HCT116 (cell line): ENCODE measurements at regions not wholly inside any gene's neighbourhood (a gene's known extent, or its start where the extent isn't known, plus 50 kb on each side); places are given as distances from the start of the nearest gene placed in this dataset.

Experiments used
- ATAC-seq: fragments of 200-7000 bp; cut with Tn5 transposase; 2 replicates; pipeline ENCODE4 v1.9.1; 2020; ENCODE audit warnings: mild to moderate bottlenecking, moderate library complexity
- BruUV-seq: library from RNA; stranded (reverse); fragments of 400-500 nt; replicated peaks from 2 replicates; lab custom pipeline; 2021; lab: Mats Ljungman, UMichigan
- CTCF ChIA-PET: fragments of 300-600 bp; sonication (Branson Sonifier 250); formaldehyde crosslinking; loops from one replicate; lab custom pipeline; 2021; ENCODE audit warnings: antibody characterized with exemption; lab: Charles Lee
- POLR2A ChIA-PET: fragments of 300-600, 350-600 bp; sonication (Branson Sonifier 250); formaldehyde crosslinking; loops from one replicate; lab custom pipeline; 2021; ENCODE audit warnings: antibody characterized with exemption; lab: Charles Lee
- RAD21 ChIA-PET, 2 experiments: fragments of 300-600 bp; sonication (Branson Sonifier 250); formaldehyde crosslinking; loops; one replicate each; lab custom pipeline; 2023; ENCODE audit warnings: low total read pairs in 2 of 2; ENCODE audit not compliant: uncharacterized antibody in 2 of 2, unreplicated experiment in 2 of 2, low non-redundant PET in 1 of 2; lab: Charles Lee
- DNase-seq: peaks from one replicate; pipeline ENCODE4 v3.0.0-alpha.2; 2010; ENCODE audit warnings: low read depth, low spot score
- H2AFZ ChIP-seq: fragments of 200-600 bp; shearing (Covaris generic), sonication (generic); 2 replicates; pipeline ENCODE4 v1.6.1; 2017; ENCODE audit warnings: low read depth, mixed run types, mixed read lengths, antibody characterized with exemption, low read length; ENCODE audit not compliant: poor library complexity, severe bottlenecking
- H3K27ac ChIP-seq: 2 replicates; pipeline ENCODE4 v1.5.1; 2012; ENCODE audit warnings: low read depth, low read length
- H3K27me3 ChIP-seq: fragments of 200-600 bp; sonication (generic); 2 replicates; pipeline ENCODE4 v1.6.1; 2016; ENCODE audit warnings: mixed run types, low read length, mixed read lengths; ENCODE audit not compliant: insufficient read depth
- H3K36me3 ChIP-seq, 2 experiments: fragments of 200-500 bp in 1 of 2; fragments of 200-600 bp in 1 of 2; sonication (Bioruptor generic) in 1 of 2; sonication (generic) in 1 of 2; 2 replicates each; pipeline versions ENCODE4 v1.5.1 to v1.6.1; 2014 to 2016; ENCODE audit warnings: low read length in 2 of 2, inconsistent platforms in 1 of 2, mixed read lengths in 1 of 2, mixed run types in 1 of 2; ENCODE audit not compliant: insufficient read depth in 2 of 2, control insufficient read depth in 1 of 2
- H3K4me1 ChIP-seq, 2 experiments: fragments of 200-600 bp in 1 of 2; sonication (generic) in 1 of 2; 2 replicates each; pipeline versions ENCODE4 v1.5.1 to v1.6.1; 2012 to 2017; ENCODE audit warnings: low read length in 2 of 2, inconsistent platforms in 1 of 2, mild to moderate bottlenecking in 1 of 2, mixed read lengths in 1 of 2, mixed run types in 1 of 2, moderate library complexity in 1 of 2; ENCODE audit not compliant: insufficient read depth in 2 of 2, control insufficient read depth in 1 of 2
- H3K4me2 ChIP-seq: fragments of 200-600 bp; sonication (generic); 2 replicates; pipeline ENCODE4 v1.6.1; 2017; ENCODE audit warnings: mixed run types, low read length, mixed read lengths
- H3K4me3 ChIP-seq, 2 experiments: fragments of 200-600 bp in 1 of 2; sonication (generic) in 1 of 2; replicated peaks in 1 of 2; 2 replicates each; pipeline ENCODE4 v1.5.1; 2011 to 2016; ENCODE audit warnings: low read length in 2 of 2, control low read depth in 1 of 2, low read depth in 1 of 2, mild to moderate bottlenecking in 1 of 2, mixed read lengths in 1 of 2, mixed run types in 1 of 2
- H3K79me2 ChIP-seq: fragments of 200-600 bp; sonication (generic); 2 replicates; pipeline ENCODE4 v1.6.1; 2017; ENCODE audit warnings: mild to moderate bottlenecking, mixed run types, low read length, moderate library complexity, mixed read lengths; ENCODE audit not compliant: insufficient read depth
- H3K9ac ChIP-seq: fragments of 200-600 bp; sonication (generic); 2 replicates; pipeline ENCODE4 v1.6.1; 2016; ENCODE audit warnings: low read length, mixed read lengths
- H3K9me2 ChIP-seq: fragments of 200-600 bp; sonication (generic), shearing (Covaris generic); 2 replicates; pipeline ENCODE4 v1.6.1; 2017; ENCODE audit warnings: mixed run types, mild to moderate bottlenecking, moderate library complexity; ENCODE audit not compliant: insufficient read depth
- H3K9me3 ChIP-seq, 2 experiments: fragments of 200-500 bp in 1 of 2; fragments of 200-600 bp in 1 of 2; sonication (Bioruptor generic) in 1 of 2; sonication (generic) in 1 of 2; 2 replicates each; pipeline ENCODE4 v1.6.1; 2014 to 2017; ENCODE audit warnings: low read length in 2 of 2, mixed read lengths in 2 of 2, inconsistent platforms in 1 of 2, low read depth in 1 of 2, mild to moderate bottlenecking in 1 of 2, mixed run types in 1 of 2, moderate library complexity in 1 of 2; ENCODE audit not compliant: control insufficient read depth in 1 of 2, insufficient read depth in 1 of 2
- H4K20me1 ChIP-seq: fragments of 200-600 bp; sonication (generic), shearing (Covaris generic); 2 replicates; pipeline ENCODE4 v1.6.1; 2017; ENCODE audit warnings: mixed run types, mild to moderate bottlenecking, moderate library complexity; ENCODE audit not compliant: insufficient read depth
- CTCF ChIP-seq, 3 experiments: fragments of 200-600 bp in 1 of 3; sonication (generic) in 1 of 3; IDR thresholded peaks in 2 of 3; conservative IDR thresholded peaks in 1 of 3; 2 replicates each; pipeline ENCODE4 v1.5.1; 2012 to 2017; ENCODE audit warnings: low read depth in 2 of 3, low read length in 2 of 3, antibody characterized with exemption in 1 of 3, borderline replicate concordance in 1 of 3, control low read depth in 1 of 3, mild to moderate bottlenecking in 1 of 3, mixed read lengths in 1 of 3, mixed run types in 1 of 3, moderate library complexity in 1 of 3; ENCODE audit not compliant: insufficient read depth in 1 of 3
- EGR1 ChIP-seq: IDR thresholded peaks from 2 replicates; pipeline ENCODE4 v1.6.1; 2012; ENCODE audit warnings: low read depth
- ELF1 ChIP-seq: IDR thresholded peaks from 2 replicates; pipeline ENCODE4 v1.6.1; 2012; ENCODE audit warnings: low read depth, borderline replicate concordance
- EZH2phosphoT487 ChIP-seq: fragments of 200-600 bp; IDR thresholded peaks from 2 replicates; pipeline ENCODE4 v1.6.1; 2018; ENCODE audit warnings: antibody characterized with exemption, borderline replicate concordance
- FOSL1 ChIP-seq: IDR thresholded peaks from 2 replicates; pipeline ENCODE4 v1.6.1; 2012; ENCODE audit warnings: low read depth
- MAX ChIP-seq: IDR thresholded peaks from 2 replicates; pipeline ENCODE4 v1.6.1; 2012
- POLR2A ChIP-seq: IDR thresholded peaks from 2 replicates; pipeline ENCODE4 v1.7.0; 2011; ENCODE audit warnings: borderline replicate concordance; ENCODE audit not compliant: insufficient read depth, insufficient read length; ENCODE audit errors: extremely low read depth
- POLR2AphosphoS5 ChIP-seq: IDR thresholded peaks from 2 replicates; pipeline ENCODE4 v1.6.1; 2011; ENCODE audit warnings: mild to moderate bottlenecking, low read depth, low read length, moderate library complexity
- SP1 ChIP-seq: IDR thresholded peaks from 2 replicates; pipeline ENCODE4 v1.6.1; 2012; ENCODE audit warnings: low read depth
- YY1 ChIP-seq: IDR thresholded peaks from 2 replicates; pipeline ENCODE4 v1.6.1; 2011; ENCODE audit warnings: low read length, low read depth, moderate library complexity, mild to moderate bottlenecking; ENCODE audit not compliant: insufficient replicate concordance; ENCODE audit errors: extremely low read depth
- ZNF274 ChIP-seq: fragments of 200-500 bp; sonication (Bioruptor generic); IDR thresholded peaks from 2 replicates; pipeline ENCODE4 v1.6.1; 2014; ENCODE audit warnings: mild to moderate bottlenecking, low read depth, low read length, inconsistent platforms
- intact Hi-C: fragments of 100-400 bp; cut with micrococcal nuclease; formaldehyde crosslinking; loops from 2 replicates; pipeline ENCODE4 v1.10.0; 2022
- TF ChIP-seq, protein P1 (sequence below): IDR thresholded peaks from 2 replicates; pipeline ENCODE4 v1.6.1; 2012
- TF ChIP-seq, protein P2 (sequence below): IDR thresholded peaks from 2 replicates; pipeline ENCODE4 v1.6.1; 2012; ENCODE audit warnings: low read depth

DNA sequence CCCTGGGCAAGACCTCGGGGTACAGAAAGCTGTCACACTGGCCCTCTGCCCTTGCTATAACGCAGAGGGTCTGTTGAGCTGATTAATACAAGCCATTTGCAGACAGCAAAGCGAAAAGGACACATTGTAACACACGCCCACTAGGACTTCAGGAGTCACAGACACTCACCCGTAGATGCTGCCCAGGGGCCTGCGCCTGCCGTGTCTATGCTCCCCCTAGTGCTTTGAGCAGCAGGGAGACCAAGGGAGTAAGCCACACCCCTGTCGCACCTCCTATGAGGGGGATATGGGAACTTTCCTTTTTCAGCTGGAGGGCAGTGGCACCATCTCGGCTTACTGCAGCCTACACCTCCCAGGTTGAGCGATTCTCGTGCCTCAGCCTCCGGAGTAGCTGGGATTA, 1930.2 kb downstream of the OLFM4 start:
- Histone ChIP-seq H3K79me2 (no peaks in the 10 kb centered on the region), H2AFZ (no peak overlapping the region), H3K4me3 (no peak overlapping the region), H3K4me1 (no peaks in the 10 kb centered on the region), H4K20me1 (no peaks in the 10 kb centered on the region), H3K4me2 (no peak overlapping the region), H3K36me3 (no peaks in the 10 kb centered on the region), H3K9me2 (no peaks in the 10 kb centered on the region), H3K9me3 (peaks cover 12 to 18% of the 10 kb centered on the region in 2 experiments; a peak in 3 of 4 replicates), H3K9ac (no peak overlapping the region), H3K27ac (no peak overlapping the region), H3K27me3 (no peaks in the 10 kb centered on the region)
- intact Hi-C loops: no loop called here
- ATAC-seq (no peak), DNase-seq (no peak)
- ChIA-PET RAD21 (no interaction called here), POLR2A (no interaction called here), CTCF (no interaction called here)
- TF ChIP-seq FOSL1: no peak
- TF ChIP-seq, protein P1, sequence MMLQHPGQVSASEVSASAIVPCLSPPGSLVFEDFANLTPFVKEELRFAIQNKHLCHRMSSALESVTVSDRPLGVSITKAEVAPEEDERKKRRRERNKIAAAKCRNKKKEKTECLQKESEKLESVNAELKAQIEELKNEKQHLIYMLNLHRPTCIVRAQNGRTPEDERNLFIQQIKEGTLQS: no peak
- no peak for TF ChIP-seq POLR2AphosphoS5
- no peak for TF ChIP-seq EZH2phosphoT487
- BruUV-seq: no TSS peak

DNA sequence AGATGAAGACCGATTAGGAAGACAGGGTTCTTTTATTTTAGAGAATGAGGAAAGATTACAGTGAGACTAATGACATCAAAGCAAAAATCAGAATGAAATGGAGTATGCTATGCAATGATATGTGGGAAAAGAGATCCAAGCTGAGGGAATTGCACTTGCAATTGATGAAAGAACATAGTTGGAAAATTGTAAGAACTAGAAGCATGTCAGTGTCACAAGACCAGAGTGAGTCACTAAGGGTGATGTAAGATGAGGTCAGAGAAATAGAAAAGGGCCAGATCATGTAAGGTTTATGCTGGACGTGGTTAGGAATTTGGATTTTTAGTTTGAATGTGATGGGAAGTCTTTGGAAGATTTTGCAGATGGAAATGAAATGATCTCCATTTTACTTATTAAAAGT, 1937.3 kb downstream of the OLFM4 start:
- intact Hi-C loops: no loop called here
- no peak overlapping the region for H3K27ac ChIP-seq
- H2AFZ ChIP-seq: no peak overlapping the region
- POLR2A ChIA-PET: no interaction called here
- DNase-seq: no peak
- no peaks in the 10 kb centered on the region for H3K9me2 ChIP-seq
- no peaks in the 10 kb centered on the region for H3K79me2 ChIP-seq
- no peak overlapping the region for H3K9ac ChIP-seq
- H3K36me3 ChIP-seq: no peaks in the 10 kb centered on the region; a peak in 1 of 4 replicates
- H3K4me3 ChIP-seq: no peak overlapping the region
- ATAC-seq: no peak
- no peak overlapping the region for H3K4me2 ChIP-seq
- H3K9me3 ChIP-seq: peaks cover 15 to 17% of the 10 kb centered on the region in 2 experiments; a peak in 2 of 4 replicates
- RAD21 ChIA-PET: no interaction called here
- no peaks in the 10 kb centered on the region for H4K20me1 ChIP-seq
- no peaks in the 10 kb centered on the region for H3K27me3 ChIP-seq
- BruUV-seq: no TSS peak
- TF ChIP-seq ZNF274 (no peak), ELF1 (no peak), EGR1 (no peak), POLR2A (no peak), FOSL1 (no peak), MAX (no peak), CTCF (IDR thresholded peaks at IDR 0.05 in 2 of 3, conservative IDR thresholded peaks at IDR 0.05 in 1 of 3; ENCODE audit: borderline replicate concordance in 1 of 3, insufficient read depth in 1 of 3, low read depth in 2 of 3, low read length in 2 of 3) (no peak), EZH2phosphoT487 (no peak), SP1 (no peak), YY1 (no peak)
- TF ChIP-seq, protein P2, sequence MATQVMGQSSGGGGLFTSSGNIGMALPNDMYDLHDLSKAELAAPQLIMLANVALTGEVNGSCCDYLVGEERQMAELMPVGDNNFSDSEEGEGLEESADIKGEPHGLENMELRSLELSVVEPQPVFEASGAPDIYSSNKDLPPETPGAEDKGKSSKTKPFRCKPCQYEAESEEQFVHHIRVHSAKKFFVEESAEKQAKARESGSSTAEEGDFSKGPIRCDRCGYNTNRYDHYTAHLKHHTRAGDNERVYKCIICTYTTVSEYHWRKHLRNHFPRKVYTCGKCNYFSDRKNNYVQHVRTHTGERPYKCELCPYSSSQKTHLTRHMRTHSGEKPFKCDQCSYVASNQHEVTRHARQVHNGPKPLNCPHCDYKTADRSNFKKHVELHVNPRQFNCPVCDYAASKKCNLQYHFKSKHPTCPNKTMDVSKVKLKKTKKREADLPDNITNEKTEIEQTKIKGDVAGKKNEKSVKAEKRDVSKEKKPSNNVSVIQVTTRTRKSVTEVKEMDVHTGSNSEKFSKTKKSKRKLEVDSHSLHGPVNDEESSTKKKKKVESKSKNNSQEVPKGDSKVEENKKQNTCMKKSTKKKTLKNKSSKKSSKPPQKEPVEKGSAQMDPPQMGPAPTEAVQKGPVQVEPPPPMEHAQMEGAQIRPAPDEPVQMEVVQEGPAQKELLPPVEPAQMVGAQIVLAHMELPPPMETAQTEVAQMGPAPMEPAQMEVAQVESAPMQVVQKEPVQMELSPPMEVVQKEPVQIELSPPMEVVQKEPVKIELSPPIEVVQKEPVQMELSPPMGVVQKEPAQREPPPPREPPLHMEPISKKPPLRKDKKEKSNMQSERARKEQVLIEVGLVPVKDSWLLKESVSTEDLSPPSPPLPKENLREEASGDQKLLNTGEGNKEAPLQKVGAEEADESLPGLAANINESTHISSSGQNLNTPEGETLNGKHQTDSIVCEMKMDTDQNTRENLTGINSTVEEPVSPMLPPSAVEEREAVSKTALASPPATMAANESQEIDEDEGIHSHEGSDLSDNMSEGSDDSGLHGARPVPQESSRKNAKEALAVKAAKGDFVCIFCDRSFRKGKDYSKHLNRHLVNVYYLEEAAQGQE: no peak
- TF ChIP-seq, protein P1: no peak
- CTCF ChIA-PET: no interaction called here
- no peaks in the 10 kb centered on the region for H3K4me1 ChIP-seq
